HUES6 (cell line): ENCODE measurements at regions not wholly inside any gene's neighbourhood (a gene's known extent, or its start where the extent isn't known, plus 50 kb on each side); places are given as distances from the start of the nearest gene placed in this dataset.
"Not testable (repeated sequence)": the region's sequence is repeated elsewhere in the genome, so short reads cannot be mapped to it uniquely, and the experiment has no call there.

Experiments used
- H3K27ac ChIP-seq: 2 replicates; pipeline ENCODE4 v1.7.0; 2013; ENCODE audit warnings: low read depth, mild to moderate bottlenecking, low read length, inconsistent platforms
- H3K27me3 ChIP-seq: 2 replicates; pipeline ENCODE4 v1.6.1; 2013; ENCODE audit warnings: low read length; ENCODE audit not compliant: control insufficient read depth, insufficient read depth
- H3K36me3 ChIP-seq: 2 replicates; pipeline ENCODE4 v1.6.1; 2013; ENCODE audit warnings: low read length; ENCODE audit not compliant: control insufficient read depth, insufficient read depth
- H3K4me1 ChIP-seq: 2 replicates; pipeline ENCODE4 v1.6.1; 2013; ENCODE audit warnings: low read length; ENCODE audit not compliant: control insufficient read depth, insufficient read depth
- H3K4me3 ChIP-seq: 2 replicates; pipeline ENCODE4 v1.5.1; 2013; ENCODE audit warnings: low read depth, low read length
- H3K9ac ChIP-seq: one replicate; pipeline ENCODE4 v1.6.1; 2013; ENCODE audit warnings: mild to moderate bottlenecking, low read length
- H3K9me3 ChIP-seq: 2 replicates; pipeline ENCODE4 v1.6.1; 2013; ENCODE audit warnings: low read depth, low read length; ENCODE audit not compliant: control insufficient read depth, insufficient read depth

- not testable (repeated sequence) for H3K36me3 ChIP-seq, H3K4me1 ChIP-seq, H3K9me3 ChIP-seq, H3K4me3 ChIP-seq, H3K27me3 ChIP-seq, H3K9ac ChIP-seq, H3K27ac ChIP-seq
These were observed 62.8 kb downstream of the ARHGAP11B start for GRCh38 chr15:30688684-30689083.

GRCh38 chr15:30690153-30690552 lies 64.2 kb downstream of the ARHGAP11B start:
- not testable (repeated sequence) for H3K9me3 ChIP-seq, H3K4me1 ChIP-seq, H3K36me3 ChIP-seq

GRCh38 chr15:30695811-30696210 lies 69.9 kb downstream of the ARHGAP11B start:
- H3K4me3 ChIP-seq, result not testable (repeated sequence)

More at GRCh38 chr15:30690153-30690552, 64.2 kb downstream of the ARHGAP11B start:
- H3K27ac ChIP-seq, H3K4me3 ChIP-seq, H3K27me3 ChIP-seq, H3K9ac ChIP-seq: not testable (repeated sequence)

GRCh38 chr15:30696439-30697314 lies 70.7 kb downstream of the ARHGAP11B start:
- not testable (repeated sequence) for H3K27ac ChIP-seq, H3K4me1 ChIP-seq, H3K4me3 ChIP-seq, H3K9me3 ChIP-seq, H3K27me3 ChIP-seq, H3K36me3 ChIP-seq, H3K9ac ChIP-seq

More at GRCh38 chr15:30695811-30696210, 69.9 kb downstream of the ARHGAP11B start:
- H3K4me1 ChIP-seq, H3K27ac ChIP-seq, H3K27me3 ChIP-seq, H3K36me3 ChIP-seq, H3K9me3 ChIP-seq, H3K9ac ChIP-seq: not testable (repeated sequence)

GRCh38 chr15:30697315-30697685 lies 71.4 kb downstream of the ARHGAP11B start:
- H3K4me1 ChIP-seq, H3K9ac ChIP-seq, H3K9me3 ChIP-seq, H3K27ac ChIP-seq, H3K4me3 ChIP-seq, H3K36me3 ChIP-seq, H3K27me3 ChIP-seq: not testable (repeated sequence)

- H3K27ac ChIP-seq, H3K9ac ChIP-seq, H3K36me3 ChIP-seq: not testable (repeated sequence)
These were observed 74.2 kb downstream of the ARHGAP11B start for GRCh38 chr15:30700006-30700597.

GRCh38 chr15:30707976-30708685 lies 82.2 kb downstream of the ARHGAP11B start:
- not testable (repeated sequence) for H3K9ac ChIP-seq, H3K9me3 ChIP-seq, H3K27me3 ChIP-seq, H3K27ac ChIP-seq, H3K4me3 ChIP-seq, H3K4me1 ChIP-seq, H3K36me3 ChIP-seq

More at GRCh38 chr15:30700006-30700597, 74.2 kb downstream of the ARHGAP11B start:
- not testable (repeated sequence) for H3K4me3 ChIP-seq, H3K27me3 ChIP-seq, H3K4me1 ChIP-seq, H3K9me3 ChIP-seq

- H3K9me3 ChIP-seq, H3K4me3 ChIP-seq, H3K36me3 ChIP-seq, H3K9ac ChIP-seq, H3K4me1 ChIP-seq, H3K27ac ChIP-seq, H3K27me3 ChIP-seq: not testable (repeated sequence)
These were observed 82.9 kb downstream of the ARHGAP11B start for GRCh38 chr15:30708809-30709208.

- peaks cover 24% of the 10 kb centered on the region for H3K36me3 ChIP-seq
- H3K4me3 ChIP-seq, H3K4me1 ChIP-seq, H3K9ac ChIP-seq, H3K9me3 ChIP-seq, H3K27ac ChIP-seq, H3K27me3 ChIP-seq: not testable (repeated sequence)
These were observed 92.2 kb downstream of the ARHGAP11B start for GRCh38 chr15:30718038-30718643.

- H3K4me1 ChIP-seq, H3K27me3 ChIP-seq, H3K27ac ChIP-seq, H3K9ac ChIP-seq, H3K4me3 ChIP-seq, H3K9me3 ChIP-seq: not testable (repeated sequence)
- peaks cover 28% of the 10 kb centered on the region for H3K36me3 ChIP-seq
These were observed 93.4 kb downstream of the ARHGAP11B start for GRCh38 chr15:30719363-30719762.

- not testable (repeated sequence) for H3K27me3 ChIP-seq, H3K9me3 ChIP-seq, H3K4me1 ChIP-seq, H3K27ac ChIP-seq, H3K9ac ChIP-seq, H3K4me3 ChIP-seq
- H3K36me3 ChIP-seq, result peaks cover 33% of the 10 kb centered on the region
These were observed 94.9 kb downstream of the ARHGAP11B start for GRCh38 chr15:30720825-30721224.
